Large intestine (tissue), 3 donors: ENCODE measurements at regions not wholly inside any gene's neighbourhood (a gene's known extent, or its start where the extent isn't known, plus 50 kb on each side); places are given as distances from the start of the nearest gene placed in this dataset.

Experiments used
- DNase-seq, 2 donors: peaks; one replicate each; pipeline versions ENCODE4 v3.0.0 to v3.0.0-alpha.2; 2013
- H3K27ac ChIP-seq: one replicate; pipeline ENCODE4 v1.5.1; 2013; ENCODE audit warnings: low read length
- H3K27me3 ChIP-seq: 2 replicates; pipeline ENCODE4 v1.6.1; 2013; ENCODE audit warnings: low read length; ENCODE audit not compliant: control insufficient read depth, insufficient read depth
- H3K36me3 ChIP-seq: 2 replicates; pipeline ENCODE4 v1.6.1; 2013; ENCODE audit warnings: low read length; ENCODE audit not compliant: control insufficient read depth, insufficient read depth
- H3K4me1 ChIP-seq: one replicate; pipeline ENCODE4 v1.6.1; 2013; ENCODE audit warnings: low read length; ENCODE audit not compliant: control insufficient read depth, insufficient read depth
- H3K4me3 ChIP-seq: one replicate; pipeline ENCODE4 v1.5.1; 2013; ENCODE audit warnings: low read length
- H3K9me3 ChIP-seq: one replicate; pipeline ENCODE4 v1.6.1; 2013; ENCODE audit warnings: mild to moderate bottlenecking, low read depth, low read length, moderate library complexity; ENCODE audit not compliant: control insufficient read depth
- WGBS: methylation state at CpG from one replicate; pipeline ENCODE4 v1.1.5; 2013; ENCODE audit warnings: low lambda C conversion rate; ENCODE audit not compliant: insufficient coverage; 5-methylcytosine and 5-hydroxymethylcytosine counted together

DNA sequence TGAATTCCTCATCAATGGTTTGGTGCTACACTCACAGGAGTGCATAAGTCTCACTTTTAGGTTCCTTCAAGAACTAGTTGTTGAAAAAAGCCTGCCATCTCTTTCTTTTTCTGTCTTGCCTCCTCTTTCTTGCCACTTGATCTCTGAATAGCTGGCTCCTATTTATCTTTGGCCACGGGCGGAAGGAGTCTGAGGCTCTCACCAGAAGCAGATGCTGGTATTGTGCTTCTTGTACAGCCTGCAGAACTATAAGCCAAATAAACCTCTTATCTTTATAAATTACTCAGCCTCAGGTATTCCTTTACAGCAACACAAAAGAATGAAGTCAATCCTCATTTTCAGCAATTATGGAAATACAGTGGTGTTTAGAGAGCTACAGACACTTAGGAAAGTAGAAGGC lies 247.1 kb upstream of the PRR16 start:
- no peak for DNase-seq
- Histone ChIP-seq H3K4me1 (no peaks in the 10 kb centered on the region), H3K4me3 (no peak overlapping the region), H3K27ac (no peak overlapping the region), H3K27me3 (no peaks in the 10 kb centered on the region), H3K9me3 (no peaks in the 10 kb centered on the region), H3K36me3 (no peaks in the 10 kb centered on the region)
- WGBS, result no CpG with 5 or more reads among the region's 2 CpGs

DNA sequence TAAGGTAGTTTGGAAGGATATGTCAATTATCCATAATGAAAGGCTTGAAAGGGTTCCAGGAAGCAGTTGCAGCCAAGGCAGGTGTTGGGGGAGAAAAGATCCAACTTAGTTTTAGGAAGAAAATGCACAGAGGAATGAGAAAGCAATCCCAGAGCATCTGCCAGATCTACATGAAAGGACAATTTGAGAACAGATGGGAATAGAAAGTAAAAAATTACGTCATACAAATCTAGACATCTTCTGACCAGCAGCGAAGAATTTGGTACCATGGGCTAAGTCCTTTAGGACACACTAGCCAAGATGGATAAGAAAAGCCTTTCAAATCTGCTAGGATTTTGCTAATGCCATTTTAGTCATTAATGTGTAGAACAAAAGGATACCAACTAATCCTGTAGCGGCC lies 244.1 kb upstream of the PRR16 start:
- no peak overlapping the region for H3K4me3 ChIP-seq
- no peaks in the 10 kb centered on the region for H3K4me1 ChIP-seq
- no peak for DNase-seq
- no peaks in the 10 kb centered on the region for H3K9me3 ChIP-seq
- H3K36me3 ChIP-seq, result no peaks in the 10 kb centered on the region
- 100% methylated on average over 1 of the region's 3 CpGs for WGBS
- H3K27me3 ChIP-seq, result no peaks in the 10 kb centered on the region
- no peak overlapping the region for H3K27ac ChIP-seq

- Histone ChIP-seq H3K4me3 (no peak overlapping the region), H3K27ac (no peak overlapping the region), H3K36me3 (no peaks in the 10 kb centered on the region), H3K4me1 (no peaks in the 10 kb centered on the region), H3K9me3 (peaks cover 3% of the 10 kb centered on the region), H3K27me3 (no peaks in the 10 kb centered on the region)
- no CpG with 5 or more reads among the region's 2 CpGs for WGBS
- DNase-seq, result no peak
Observed at GRCh38 chr5:120225524-120225923, 238.6 kb upstream of the PRR16 start.

DNA sequence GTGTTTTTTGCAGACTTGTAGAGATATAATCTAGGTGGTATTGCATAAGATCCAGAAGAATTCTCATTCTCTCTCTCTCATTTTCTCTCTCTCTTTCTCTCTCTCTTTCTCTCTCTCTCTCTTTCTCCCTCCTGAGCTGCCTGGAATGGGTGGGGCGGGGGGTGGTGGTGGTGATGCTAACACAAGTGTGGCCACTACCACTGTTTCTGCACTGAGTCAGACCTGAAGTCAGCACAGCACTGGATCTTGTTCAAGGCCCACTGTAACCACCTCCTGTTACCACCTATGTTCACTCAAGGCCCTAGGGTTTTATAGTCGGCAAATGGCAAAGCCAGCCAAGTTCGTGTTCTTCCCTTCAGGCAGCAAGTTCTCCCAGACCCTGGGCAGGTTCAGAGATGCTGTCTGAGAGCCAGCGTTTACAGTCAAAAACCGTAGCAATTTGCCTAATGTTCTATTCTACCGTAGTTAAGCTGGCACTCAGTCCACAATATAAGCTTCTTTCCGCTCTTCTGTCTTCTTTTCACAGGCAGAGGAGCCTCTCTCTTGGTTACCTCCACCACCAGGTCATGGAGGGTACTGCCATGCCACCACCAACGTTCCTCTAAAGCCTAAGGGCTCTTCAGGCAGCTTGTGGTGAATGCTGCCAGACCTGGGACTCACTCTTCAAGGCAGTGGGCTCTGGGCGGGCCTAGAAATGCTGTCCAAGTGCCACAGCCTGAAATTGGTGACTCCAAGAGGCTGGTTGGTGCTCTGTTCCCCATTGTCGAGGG lies 235.7 kb upstream of the PRR16 start:
- WGBS, result 100% methylated on average over 1 of the region's 10 CpGs
- Histone ChIP-seq H3K4me3 (no peak overlapping the region), H3K4me1 (no peaks in the 10 kb centered on the region), H3K27ac (no peak overlapping the region), H3K9me3 (peaks cover 3% of the 10 kb centered on the region), H3K27me3 (no peaks in the 10 kb centered on the region), H3K36me3 (no peaks in the 10 kb centered on the region)
- no peak for DNase-seq

DNA sequence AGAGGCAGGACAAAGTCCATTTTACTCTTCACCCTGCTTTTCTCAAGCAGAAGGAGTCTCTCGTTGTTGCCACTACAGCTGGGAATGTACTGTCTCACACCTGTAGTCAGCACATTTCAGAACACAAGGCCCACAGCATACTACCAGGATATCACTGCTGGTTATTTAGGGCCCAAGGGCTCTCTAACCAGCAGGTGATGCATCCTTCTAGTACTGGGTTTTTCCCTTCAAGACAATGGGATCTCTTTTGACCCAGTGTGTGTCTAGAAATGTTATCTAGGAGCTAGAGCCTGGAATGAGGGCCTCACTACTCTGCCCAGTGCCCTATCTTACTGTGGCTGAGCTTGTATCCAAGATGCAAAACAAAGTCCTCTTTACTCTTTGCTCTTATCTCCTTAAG lies 235.1 kb upstream of the PRR16 start:
- Histone ChIP-seq H3K36me3 (no peaks in the 10 kb centered on the region), H3K4me3 (no peak overlapping the region), H3K9me3 (peaks cover 3% of the 10 kb centered on the region), H3K4me1 (no peaks in the 10 kb centered on the region), H3K27me3 (no peaks in the 10 kb centered on the region), H3K27ac (no peak overlapping the region)
- DNase-seq, result no peak
- WGBS, result no CpG with 5 or more reads among the region's 1 CpG

DNA sequence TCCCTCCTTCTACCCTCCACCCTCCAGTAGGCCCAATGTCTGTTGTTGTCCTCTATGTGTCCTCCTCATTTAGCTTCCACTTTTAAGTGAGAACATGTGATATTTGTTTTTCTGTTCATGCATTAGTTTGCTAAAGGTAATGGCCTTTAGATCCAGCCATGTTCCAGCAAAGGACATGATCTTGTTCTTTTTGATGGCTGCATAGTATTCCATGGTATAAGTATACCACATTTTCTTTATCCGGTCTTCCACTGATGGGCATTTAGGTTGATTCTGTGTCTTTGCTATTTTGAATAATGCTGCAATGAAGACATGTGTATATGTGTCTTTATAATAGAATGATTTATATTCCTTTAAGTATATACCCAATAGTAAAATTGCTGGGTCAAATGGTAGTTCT lies 232.5 kb upstream of the PRR16 start:
- Histone ChIP-seq H3K9me3 (peaks cover 3% of the 10 kb centered on the region), H3K27me3 (no peaks in the 10 kb centered on the region), H3K36me3 (no peaks in the 10 kb centered on the region), H3K4me1 (no peaks in the 10 kb centered on the region), H3K27ac (no peak overlapping the region), H3K4me3 (no peak overlapping the region)
- no CpG with 5 or more reads among the region's 1 CpG for WGBS
- no peak for DNase-seq

DNA sequence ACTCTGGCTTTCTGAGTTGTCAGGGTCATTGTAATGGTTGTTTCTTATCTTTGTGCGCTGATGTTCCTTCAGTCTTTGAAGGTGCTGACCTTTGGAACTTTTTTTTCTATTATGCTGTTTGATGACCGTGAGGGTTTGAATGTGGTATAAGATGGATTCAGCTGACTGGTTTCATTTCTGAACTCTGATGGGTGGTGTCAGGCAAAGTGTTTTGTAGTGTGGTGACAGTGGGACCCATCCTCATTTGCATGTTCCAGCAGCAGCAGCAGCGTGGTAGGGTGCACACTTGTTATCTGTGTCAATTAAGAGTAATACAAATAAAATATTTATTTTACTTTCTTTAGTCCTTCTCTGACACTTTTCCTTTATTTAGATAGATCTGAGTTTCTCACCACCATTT lies 227.7 kb upstream of the PRR16 start:
- Histone ChIP-seq H3K9me3 (no peaks in the 10 kb centered on the region), H3K27ac (no peak overlapping the region), H3K4me1 (no peaks in the 10 kb centered on the region), H3K4me3 (no peak overlapping the region), H3K36me3 (no peaks in the 10 kb centered on the region), H3K27me3 (no peaks in the 10 kb centered on the region)
- WGBS, result no CpG with 5 or more reads among the region's 3 CpGs
- no peak for DNase-seq

- 43% methylated on average over 1 of the region's 1 CpG for WGBS
- H3K27me3 ChIP-seq, result no peaks in the 10 kb centered on the region
- no peaks in the 10 kb centered on the region for H3K36me3 ChIP-seq
- no peaks in the 10 kb centered on the region for H3K4me1 ChIP-seq
- no peak overlapping the region for H3K27ac ChIP-seq
- no peak overlapping the region for H3K4me3 ChIP-seq
- H3K9me3 ChIP-seq, result no peaks in the 10 kb centered on the region
- DNase-seq, result no peak
Observed at GRCh38 chr5:120239086-120239485, 225.0 kb upstream of the PRR16 start.

GRCh38 chr5:120240706-120241105 lies 223.4 kb upstream of the PRR16 start:
- Histone ChIP-seq H3K36me3 (no peaks in the 10 kb centered on the region), H3K27ac (no peak overlapping the region), H3K4me3 (no peak overlapping the region), H3K27me3 (no peaks in the 10 kb centered on the region), H3K9me3 (no peaks in the 10 kb centered on the region), H3K4me1 (no peaks in the 10 kb centered on the region)
- no peak for DNase-seq

GRCh38 chr5:120241400-120241799 lies 222.7 kb upstream of the PRR16 start:
- no CpG with 5 or more reads among the region's 1 CpG for WGBS
- Histone ChIP-seq H3K4me3 (no peak overlapping the region), H3K27ac (no peak overlapping the region), H3K4me1 (no peaks in the 10 kb centered on the region), H3K9me3 (no peaks in the 10 kb centered on the region), H3K36me3 (no peaks in the 10 kb centered on the region), H3K27me3 (no peaks in the 10 kb centered on the region)
- DNase-seq, result no peak

GRCh38 chr5:120251898-120252297 lies 212.2 kb upstream of the PRR16 start:
- H3K36me3 ChIP-seq, result no peaks in the 10 kb centered on the region
- no peaks in the 10 kb centered on the region for H3K4me1 ChIP-seq
- H3K9me3 ChIP-seq, result no peaks in the 10 kb centered on the region
- H3K27me3 ChIP-seq, result no peaks in the 10 kb centered on the region
- H3K27ac ChIP-seq, result no peak overlapping the region
- WGBS, result no CpG with 5 or more reads among the region's 3 CpGs
- DNase-seq, result no peak
- no peak overlapping the region for H3K4me3 ChIP-seq
